ENCODE measurements at regions not wholly inside any gene's neighbourhood (a gene's known extent, or its start where the extent isn't known, plus 50 kb on each side); places are given as distances from the start of the nearest gene placed in this dataset.
"Not testable (repeated sequence)": the region's sequence is repeated elsewhere in the genome, so short reads cannot be mapped to it uniquely, and the experiment has no call there.

- peaks cover 3% of the 10 kb centered on the region for H3K27me3 ChIP-seq
- DNase-seq: no peak
- H3K9me3 ChIP-seq: no peaks in the 10 kb centered on the region
- H3K4me3 ChIP-seq: no peak overlapping the region
- intact Hi-C loops (cut with DNase I): loop anchor here (10.0 kb wide), 1 partner anchor 243 kb away; no protein-coding TSS in a partner anchor
- no peaks in the 10 kb centered on the region for H3K36me3 ChIP-seq
- no peak overlapping the region for H3K9ac ChIP-seq (ENCODE audit: low read depth in 2 of 2, low read length in 2 of 2)
- no peak for TF ChIP-seq CTCF (IDR thresholded peaks at IDR 0.05)
- H3K27ac ChIP-seq: no peak overlapping the region
- no peaks in the 10 kb centered on the region for H3K4me1 ChIP-seq
Observed at GRCh38 chrX:40871385-40872082, 136.2 kb upstream of the MED14 start.

GRCh38 chrX:40872351-40872750 is 137.0 kb upstream of the MED14 start:
- Histone ChIP-seq H3K9me3 (no peaks in the 10 kb centered on the region), H3K27me3 (no peaks in the 10 kb centered on the region), H3K4me3 (no peak overlapping the region), H3K9ac (ENCODE audit: low read depth in 2 of 2, low read length in 2 of 2) (no peak overlapping the region), H3K27ac (no peak overlapping the region), H3K4me1 (no peaks in the 10 kb centered on the region), H3K36me3 (no peaks in the 10 kb centered on the region)
- intact Hi-C loops (cut with DNase I): loop anchor here (10.0 kb wide), 1 partner anchor 242 kb away; no protein-coding TSS in a partner anchor
- no peak for DNase-seq
- TF ChIP-seq CTCF (IDR thresholded peaks at IDR 0.05): no peak

GRCh38 chrX:40875476-40875875 is 140.1 kb upstream of the MED14 start:
- Histone ChIP-seq H3K27me3 (no peaks in the 10 kb centered on the region), H3K9me3 (no peaks in the 10 kb centered on the region), H3K4me3 (no peak overlapping the region), H3K4me1 (no peaks in the 10 kb centered on the region), H3K9ac (ENCODE audit: low read depth in 2 of 2, low read length in 2 of 2) (no peak overlapping the region), H3K36me3 (no peaks in the 10 kb centered on the region), H3K27ac (no peak overlapping the region)
- intact Hi-C loops (cut with DNase I): loop anchor here (10.0 kb wide), 1 partner anchor 239 kb away; no protein-coding TSS in a partner anchor
- no peak for DNase-seq
- no peak for TF ChIP-seq CTCF (IDR thresholded peaks at IDR 0.05)

- Histone ChIP-seq H3K36me3 (no peaks in the 10 kb centered on the region), H3K4me3 (no peak overlapping the region), H3K9ac (ENCODE audit: low read depth in 2 of 2, low read length in 2 of 2) (no peak overlapping the region), H3K9me3 (no peaks in the 10 kb centered on the region), H3K4me1 (no peaks in the 10 kb centered on the region), H3K27me3 (no peaks in the 10 kb centered on the region), H3K27ac (no peak overlapping the region)
- TF ChIP-seq CTCF (IDR thresholded peaks at IDR 0.05): peak; percentile 37
- intact Hi-C loops (cut with DNase I): loop anchor here (10.0 kb wide), 1 partner anchor 237 kb away; no protein-coding TSS in a partner anchor
- DNase-seq: no peak
Observed at GRCh38 chrX:40877887-40878286, 142.5 kb upstream of the MED14 start.

- Histone ChIP-seq H3K27me3 (no peaks in the 10 kb centered on the region), H3K4me3 (no peak overlapping the region), H3K9ac (ENCODE audit: low read depth in 2 of 2, low read length in 2 of 2) (no peak overlapping the region), H3K9me3 (no peaks in the 10 kb centered on the region), H3K4me1 (no peaks in the 10 kb centered on the region), H3K36me3 (no peaks in the 10 kb centered on the region), H3K27ac (no peak overlapping the region)
- intact Hi-C loops (cut with DNase I): loop anchor here (10.0 kb wide), 1 partner anchor 236 kb away; no protein-coding TSS in a partner anchor
- TF ChIP-seq CTCF (IDR thresholded peaks at IDR 0.05): no peak
- DNase-seq: no peak
Observed at GRCh38 chrX:40878766-40879165, 143.4 kb upstream of the MED14 start.

GRCh38 chrX:40879172-40879571 is 143.8 kb upstream of the MED14 start:
- not testable (repeated sequence) for H3K4me1 ChIP-seq; H3K36me3 ChIP-seq; H3K9me3 ChIP-seq; H3K27ac ChIP-seq; H3K27me3 ChIP-seq; DNase-seq; H3K4me3 ChIP-seq; H3K9ac ChIP-seq (ENCODE audit: low read depth in 2 of 2, low read length in 2 of 2)
- intact Hi-C loops (cut with DNase I): loop anchor here (10.0 kb wide), 1 partner anchor 236 kb away; no protein-coding TSS in a partner anchor

Data from colonic mucosa (tissue), 4 donors.